ENCODE measurements at regions not wholly inside any gene's neighbourhood (a gene's known extent, or its start where the extent isn't known, plus 50 kb on each side); places are given as distances from the start of the nearest gene placed in this dataset.

DNA sequence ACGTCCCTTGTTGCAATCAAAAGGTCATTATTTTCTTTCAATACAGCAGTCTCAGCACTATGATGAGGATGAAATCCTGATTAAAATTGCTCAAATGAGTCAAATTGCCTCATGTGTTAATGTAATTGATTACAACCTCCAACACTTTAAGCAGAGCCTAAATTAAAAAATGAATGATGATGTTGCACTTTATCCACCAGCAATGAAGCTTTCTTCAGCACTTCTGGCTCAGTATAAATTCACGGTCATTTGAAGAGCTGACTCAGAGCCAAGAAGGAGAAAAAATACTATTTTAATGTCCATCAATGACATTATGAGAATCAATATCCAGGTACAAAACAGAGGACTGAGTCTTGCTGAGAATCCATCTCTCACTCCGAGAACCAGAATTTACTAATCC is 792.6 kb upstream of the ATXN8OS start:
- Histone ChIP-seq H3K4me3 (replicated peaks in 1 of 4; ENCODE audit: control extremely low read depth in 1 of 4, insufficient read depth in 1 of 4, low read depth in 3 of 4, low read length in 4 of 4) (no peak overlapping the region), H3K4me2 (ENCODE audit: extremely low read depth, insufficient read depth, low read length) (no peak overlapping the region)

GRCh38 chr13:69306766-69307165 is 800.9 kb upstream of the ATXN8OS start:
- Histone ChIP-seq H3K27me3 (ENCODE audit: control insufficient read depth, insufficient read depth, low read length) (no peaks in the 10 kb centered on the region), H3K4me1 (ENCODE audit: control insufficient read depth, extremely low read depth, insufficient read depth, low read length) (no peaks in the 10 kb centered on the region), H3K27ac (ENCODE audit: insufficient read depth, low read length) (no peak overlapping the region), H3K9me3 (ENCODE audit: control insufficient read depth, insufficient read depth, low read depth, low read length) (no peaks in the 10 kb centered on the region), H3K4me3 (replicated peaks in 1 of 4; ENCODE audit: control extremely low read depth in 1 of 4, insufficient read depth in 1 of 4, low read depth in 3 of 4, low read length in 4 of 4) (no peak overlapping the region), H2AFZ (ENCODE audit: low read length) (no peak overlapping the region), H3K79me2 (ENCODE audit: control insufficient read depth, insufficient read depth, low read length) (no peaks in the 10 kb centered on the region), H3K4me2 (ENCODE audit: extremely low read depth, insufficient read depth, low read length) (no peak overlapping the region), H3K36me3 (ENCODE audit: control insufficient read depth, insufficient read depth, low read length) (no peaks in the 10 kb centered on the region), H4K20me1 (ENCODE audit: control insufficient read depth, extremely low read depth, insufficient read depth, low read length) (no peaks in the 10 kb centered on the region), H3K9ac (ENCODE audit: insufficient read depth, low read length) (no peak overlapping the region)
- no peak for DNase-seq (ENCODE audit: low read depth in 2 of 2)
- no peak for TF ChIP-seq EZH2 (IDR thresholded peaks at IDR 0.05; ENCODE audit: low read length, missing control alignments)
- TF ChIP-seq, protein P1, sequence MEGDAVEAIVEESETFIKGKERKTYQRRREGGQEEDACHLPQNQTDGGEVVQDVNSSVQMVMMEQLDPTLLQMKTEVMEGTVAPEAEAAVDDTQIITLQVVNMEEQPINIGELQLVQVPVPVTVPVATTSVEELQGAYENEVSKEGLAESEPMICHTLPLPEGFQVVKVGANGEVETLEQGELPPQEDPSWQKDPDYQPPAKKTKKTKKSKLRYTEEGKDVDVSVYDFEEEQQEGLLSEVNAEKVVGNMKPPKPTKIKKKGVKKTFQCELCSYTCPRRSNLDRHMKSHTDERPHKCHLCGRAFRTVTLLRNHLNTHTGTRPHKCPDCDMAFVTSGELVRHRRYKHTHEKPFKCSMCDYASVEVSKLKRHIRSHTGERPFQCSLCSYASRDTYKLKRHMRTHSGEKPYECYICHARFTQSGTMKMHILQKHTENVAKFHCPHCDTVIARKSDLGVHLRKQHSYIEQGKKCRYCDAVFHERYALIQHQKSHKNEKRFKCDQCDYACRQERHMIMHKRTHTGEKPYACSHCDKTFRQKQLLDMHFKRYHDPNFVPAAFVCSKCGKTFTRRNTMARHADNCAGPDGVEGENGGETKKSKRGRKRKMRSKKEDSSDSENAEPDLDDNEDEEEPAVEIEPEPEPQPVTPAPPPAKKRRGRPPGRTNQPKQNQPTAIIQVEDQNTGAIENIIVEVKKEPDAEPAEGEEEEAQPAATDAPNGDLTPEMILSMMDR (conservative IDR thresholded peaks at IDR 0.05 in 1 of 2, IDR thresholded peaks at IDR 0.05 in 1 of 2; ENCODE audit: low read depth in 1 of 2, low read length in 2 of 2): no peak

More for the DNA sequence above, 792.6 kb upstream of the ATXN8OS start:
- no peaks in the 10 kb centered on the region for H3K79me2 ChIP-seq (ENCODE audit: control insufficient read depth, insufficient read depth, low read length)
- H3K27me3 ChIP-seq (ENCODE audit: control insufficient read depth, insufficient read depth, low read length): no peaks in the 10 kb centered on the region
- H3K9ac ChIP-seq (ENCODE audit: insufficient read depth, low read length): no peak overlapping the region
- no peak overlapping the region for H2AFZ ChIP-seq (ENCODE audit: low read length)
- no peaks in the 10 kb centered on the region for H3K9me3 ChIP-seq (ENCODE audit: control insufficient read depth, insufficient read depth, low read depth, low read length)
- no peak for DNase-seq (ENCODE audit: low read depth in 2 of 2)
- no peak for TF ChIP-seq EZH2 (IDR thresholded peaks at IDR 0.05; ENCODE audit: low read length, missing control alignments)
- TF ChIP-seq, protein P1 (conservative IDR thresholded peaks at IDR 0.05 in 1 of 2, IDR thresholded peaks at IDR 0.05 in 1 of 2; ENCODE audit: low read depth in 1 of 2, low read length in 2 of 2): no peak
- H3K4me1 ChIP-seq (ENCODE audit: control insufficient read depth, extremely low read depth, insufficient read depth, low read length): no peaks in the 10 kb centered on the region
- H3K27ac ChIP-seq (ENCODE audit: insufficient read depth, low read length): no peak overlapping the region
- H4K20me1 ChIP-seq (ENCODE audit: control insufficient read depth, extremely low read depth, insufficient read depth, low read length): no peaks in the 10 kb centered on the region
- H3K36me3 ChIP-seq (ENCODE audit: control insufficient read depth, insufficient read depth, low read length): no peaks in the 10 kb centered on the region

GRCh38 chr13:69300131-69300530 is 807.5 kb upstream of the ATXN8OS start:
- H3K9me3 ChIP-seq (ENCODE audit: control insufficient read depth, insufficient read depth, low read depth, low read length): no peaks in the 10 kb centered on the region
- no peak for DNase-seq (ENCODE audit: low read depth in 2 of 2)
- H3K27me3 ChIP-seq (ENCODE audit: control insufficient read depth, insufficient read depth, low read length): no peaks in the 10 kb centered on the region
- H3K4me3 ChIP-seq (replicated peaks in 1 of 4; ENCODE audit: control extremely low read depth in 1 of 4, insufficient read depth in 1 of 4, low read depth in 3 of 4, low read length in 4 of 4): no peak overlapping the region
- H3K79me2 ChIP-seq (ENCODE audit: control insufficient read depth, insufficient read depth, low read length): no peaks in the 10 kb centered on the region
- H3K9ac ChIP-seq (ENCODE audit: insufficient read depth, low read length): no peak overlapping the region
- TF ChIP-seq, protein P1 (conservative IDR thresholded peaks at IDR 0.05 in 1 of 2, IDR thresholded peaks at IDR 0.05 in 1 of 2; ENCODE audit: low read depth in 1 of 2, low read length in 2 of 2): no peak
- TF ChIP-seq EZH2 (IDR thresholded peaks at IDR 0.05; ENCODE audit: low read length, missing control alignments): no peak
- H3K4me2 ChIP-seq (ENCODE audit: extremely low read depth, insufficient read depth, low read length): no peak overlapping the region
- no peak overlapping the region for H3K27ac ChIP-seq (ENCODE audit: insufficient read depth, low read length)
- H4K20me1 ChIP-seq (ENCODE audit: control insufficient read depth, extremely low read depth, insufficient read depth, low read length): no peaks in the 10 kb centered on the region
- no peaks in the 10 kb centered on the region for H3K4me1 ChIP-seq (ENCODE audit: control insufficient read depth, extremely low read depth, insufficient read depth, low read length)
- no peaks in the 10 kb centered on the region for H3K36me3 ChIP-seq (ENCODE audit: control insufficient read depth, insufficient read depth, low read length)
- no peak overlapping the region for H2AFZ ChIP-seq (ENCODE audit: low read length)

Data from fibroblast of lung (primary cell).